Uterus (tissue), 3 donors: ENCODE measurements at regions not wholly inside any gene's neighbourhood (a gene's known extent, or its start where the extent isn't known, plus 50 kb on each side); places are given as distances from the start of the nearest gene placed in this dataset.

Experiments used
- DNase-seq, 2 donors: peaks; one replicate each; pipeline ENCODE4 v3.0.0-alpha.2; 2019 to 2020
- H3K27ac ChIP-seq, 2 donors: fragments of 200-600 bp; sonication (generic); 1 replicate in 1 of 2; 2 replicates in 1 of 2; pipeline ENCODE4 v1.5.1; 2016 to 2018
- H3K27me3 ChIP-seq, 2 donors: fragments of 200-600 bp; sonication (generic); one replicate each; pipeline ENCODE4 v1.5.1; 2018 to 2019; ENCODE audit warnings: control low read depth in 1 of 2
- H3K36me3 ChIP-seq, 2 donors: fragments of 200-600 bp; sonication (generic); one replicate each; pipeline ENCODE4 v1.5.1; 2019; ENCODE audit warnings: control low read depth in 1 of 2
- H3K4me1 ChIP-seq, 2 donors: fragments of 200-600 bp; sonication (generic); one replicate each; pipeline ENCODE4 v1.5.1; 2018 to 2019; ENCODE audit warnings: control low read depth in 1 of 2
- H3K4me3 ChIP-seq, 2 donors: fragments of 200-600 bp; sonication (generic); 1 replicate in 1 of 2; 2 replicates in 1 of 2; pipeline ENCODE4 v1.5.1; 2018 to 2019; ENCODE audit warnings: mild to moderate bottlenecking in 1 of 2
- H3K9me3 ChIP-seq, 2 donors: fragments of 200-600 bp; sonication (generic); one replicate each; pipeline ENCODE4 v1.5.1; 2019; ENCODE audit warnings: control low read depth in 1 of 2
- CTCF ChIP-seq, 4 experiments: fragments of 200-600 bp in 2 of 4; fragments of 450-650 bp in 2 of 4; sonication (generic) in 2 of 4; IDR thresholded peaks; one replicate each; pipeline ENCODE4 v1.5.1; 2016 to 2019; ENCODE audit warnings: antibody characterized with exemption in 4 of 4, mild to moderate bottlenecking in 2 of 4, moderate library complexity in 1 of 4
- POLR2A ChIP-seq, 2 donors: fragments of 450-650 bp; IDR thresholded peaks; one replicate each; pipeline ENCODE4 v1.6.1; 2016; ENCODE audit warnings: antibody characterized with exemption in 2 of 2, mild to moderate bottlenecking in 1 of 2, moderate library complexity in 1 of 2
- intact Hi-C: fragments of 100-400 bp; cut with DNase I; formaldehyde crosslinking; loops from one replicate; pipeline ENCODE4 v1.15.1; 2023; ENCODE audit warnings: low total_unique reads
- donor health status: DM: yes; HTN: yes; CAD: no.

GRCh38 chr18:67301592-67301991 lies 214.9 kb downstream of the DSEL start:
- H3K4me3 ChIP-seq, result no peak overlapping the region
- no peaks in the 10 kb centered on the region for H3K27me3 ChIP-seq
- H3K4me1 ChIP-seq, result no peaks in the 10 kb centered on the region
- intact Hi-C loops, result no loop called here
- no peaks in the 10 kb centered on the region for H3K36me3 ChIP-seq
- no peak overlapping the region for H3K27ac ChIP-seq
- no peak for TF ChIP-seq CTCF (IDR thresholded peaks at IDR 0.05)
- no peaks in the 10 kb centered on the region for H3K9me3 ChIP-seq
- DNase-seq, result no peak

GRCh38 chr18:67300498-67300897 lies 216.0 kb downstream of the DSEL start:
- Histone ChIP-seq H3K9me3 (no peaks in the 10 kb centered on the region), H3K27ac (no peak overlapping the region), H3K4me1 (no peaks in the 10 kb centered on the region), H3K4me3 (no peak overlapping the region), H3K36me3 (no peaks in the 10 kb centered on the region), H3K27me3 (no peaks in the 10 kb centered on the region)
- TF ChIP-seq POLR2A (IDR thresholded peaks at IDR 0.05) (no peak), CTCF (IDR thresholded peaks at IDR 0.05) (no peak)
- intact Hi-C loops, result no loop called here
- no peak for DNase-seq

- H3K9me3 ChIP-seq, result no peaks in the 10 kb centered on the region
- no peaks in the 10 kb centered on the region for H3K4me1 ChIP-seq
- H3K27me3 ChIP-seq, result no peaks in the 10 kb centered on the region
- H3K4me3 ChIP-seq, result no peak overlapping the region
- no peak for TF ChIP-seq CTCF (IDR thresholded peaks at IDR 0.05)
- no peak for TF ChIP-seq POLR2A (IDR thresholded peaks at IDR 0.05)
- H3K27ac ChIP-seq, result no peak overlapping the region
- no peaks in the 10 kb centered on the region for H3K36me3 ChIP-seq
- intact Hi-C loops, result no loop called here
- no peak for DNase-seq
Observed at GRCh38 chr18:67292814-67293213, 223.7 kb downstream of the DSEL start.

- no peak for DNase-seq
- TF ChIP-seq POLR2A (IDR thresholded peaks at IDR 0.05), result no peak
- TF ChIP-seq CTCF (IDR thresholded peaks at IDR 0.05), result no peak
- H3K27me3 ChIP-seq, result no peaks in the 10 kb centered on the region
- no peak overlapping the region for H3K4me3 ChIP-seq
- no peaks in the 10 kb centered on the region for H3K4me1 ChIP-seq
- intact Hi-C loops, result no loop called here
- H3K27ac ChIP-seq, result no peak overlapping the region
- H3K36me3 ChIP-seq, result no peaks in the 10 kb centered on the region
- no peaks in the 10 kb centered on the region for H3K9me3 ChIP-seq
Observed at GRCh38 chr18:67290421-67290820, 226.1 kb downstream of the DSEL start.

GRCh38 chr18:67285583-67285982 lies 230.9 kb downstream of the DSEL start:
- H3K27ac ChIP-seq, result no peak overlapping the region
- no peak overlapping the region for H3K4me3 ChIP-seq
- DNase-seq, result no peak
- intact Hi-C loops, result no loop called here
- H3K36me3 ChIP-seq, result no peaks in the 10 kb centered on the region
- H3K9me3 ChIP-seq, result no peaks in the 10 kb centered on the region
- no peaks in the 10 kb centered on the region for H3K4me1 ChIP-seq
- TF ChIP-seq POLR2A (IDR thresholded peaks at IDR 0.05), result no peak
- TF ChIP-seq CTCF (IDR thresholded peaks at IDR 0.05), result no peak
- no peaks in the 10 kb centered on the region for H3K27me3 ChIP-seq
